ENCODE measurements at regions not wholly inside any gene's neighbourhood (a gene's known extent, or its start where the extent isn't known, plus 50 kb on each side); places are given as distances from the start of the nearest gene placed in this dataset.

GRCh38 chr1:82449506-82450057 is 648.8 kb downstream of the ADGRL2 start:
- CTCF ChIA-PET = no interaction called here
- H3K9me3 Mint-ChIP-seq = peaks cover 0 to 27% (median 5%) of the 10 kb centered on the region in 3 donors
- Histone ChIP-seq H3K36me3 (ENCODE audit: control insufficient read depth in 2 of 2, extremely low read depth in 1 of 2, insufficient read depth in 1 of 2, low read length in 1 of 2) (no peaks in the 10 kb centered on the region), H3K27me3 (replicated peaks in 1 of 2; ENCODE audit: control insufficient read depth in 2 of 2, extremely low read depth in 1 of 2, insufficient read depth in 2 of 2, low read length in 1 of 2) (no peaks in the 10 kb centered on the region), H3K4me3 (ENCODE audit: control insufficient read depth in 1 of 2, extremely low read depth in 1 of 2, low read length in 1 of 2) (no peak overlapping the region), H3K27ac (ENCODE audit: low read length) (no peak overlapping the region), H3K9me3 (no peaks in the 10 kb centered on the region), H3K4me1 (ENCODE audit: control insufficient read depth in 1 of 2, extremely low read depth in 1 of 2, insufficient read depth in 2 of 2, low read length in 2 of 2) (no peaks in the 10 kb centered on the region)
- no peaks in the 10 kb centered on the region for H3K4me1 Mint-ChIP-seq
- no peak for ATAC-seq (replicated peaks in 1 of 4)
- H3K27me3 Mint-ChIP-seq = no peaks in the 10 kb centered on the region
- no peak for DNase-seq
- no peak overlapping the region for H3K4me3 Mint-ChIP-seq
- POLR2A ChIA-PET = no interaction called here
- no peaks in the 10 kb centered on the region for H3K36me3 Mint-ChIP-seq
- no peak overlapping the region for H3K27ac Mint-ChIP-seq
- whole genome bisulfite sequencing (ENCODE audit: insufficient coverage) = 78% methylated on average over 1 of the region's 4 CpGs

DNA sequence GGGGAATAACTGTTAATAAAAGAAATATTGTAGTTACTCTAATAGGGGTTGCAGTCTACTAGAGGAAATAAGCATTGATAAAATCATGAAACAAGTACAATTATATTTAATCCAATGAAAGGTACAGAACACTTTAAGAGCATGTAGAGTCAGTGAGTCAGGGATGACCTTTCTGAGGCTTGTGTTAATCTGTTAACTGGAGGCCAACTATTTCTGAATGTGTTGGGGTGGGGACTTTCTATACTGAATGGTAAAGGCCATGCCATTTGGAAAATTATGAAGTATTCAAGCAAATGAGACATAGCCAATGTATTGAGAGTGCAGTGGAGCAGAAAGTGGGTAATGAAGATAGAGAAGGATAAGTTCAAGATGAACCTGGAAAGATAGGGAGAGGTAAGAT is 646.2 kb downstream of the ADGRL2 start:
- POLR2A ChIA-PET = no interaction called here
- H3K4me1 ChIP-seq (ENCODE audit: control insufficient read depth in 1 of 2, extremely low read depth in 1 of 2, insufficient read depth in 2 of 2, low read length in 2 of 2) = no peaks in the 10 kb centered on the region
- H3K4me1 Mint-ChIP-seq = no peaks in the 10 kb centered on the region
- H3K4me3 ChIP-seq (ENCODE audit: control insufficient read depth in 1 of 2, extremely low read depth in 1 of 2, low read length in 1 of 2) = no peak overlapping the region
- ATAC-seq (replicated peaks in 1 of 4) (no peak), DNase-seq (no peak)
- no peak overlapping the region for H3K27ac Mint-ChIP-seq
- no peak overlapping the region for H3K27ac ChIP-seq (ENCODE audit: low read length)
- CTCF ChIA-PET = no interaction called here
- H3K36me3 ChIP-seq (ENCODE audit: control insufficient read depth in 2 of 2, extremely low read depth in 1 of 2, insufficient read depth in 1 of 2, low read length in 1 of 2) = no peaks in the 10 kb centered on the region
- no peaks in the 10 kb centered on the region for H3K9me3 ChIP-seq
- H3K36me3 Mint-ChIP-seq = no peaks in the 10 kb centered on the region
- no peaks in the 10 kb centered on the region for H3K27me3 Mint-ChIP-seq
- H3K9me3 Mint-ChIP-seq = peaks cover 0 to 10% (median 2%) of the 10 kb centered on the region in 3 donors
- no peaks in the 10 kb centered on the region for H3K27me3 ChIP-seq (replicated peaks in 1 of 2; ENCODE audit: control insufficient read depth in 2 of 2, extremely low read depth in 1 of 2, insufficient read depth in 2 of 2, low read length in 1 of 2)
- H3K4me3 Mint-ChIP-seq = no peak overlapping the region

DNA sequence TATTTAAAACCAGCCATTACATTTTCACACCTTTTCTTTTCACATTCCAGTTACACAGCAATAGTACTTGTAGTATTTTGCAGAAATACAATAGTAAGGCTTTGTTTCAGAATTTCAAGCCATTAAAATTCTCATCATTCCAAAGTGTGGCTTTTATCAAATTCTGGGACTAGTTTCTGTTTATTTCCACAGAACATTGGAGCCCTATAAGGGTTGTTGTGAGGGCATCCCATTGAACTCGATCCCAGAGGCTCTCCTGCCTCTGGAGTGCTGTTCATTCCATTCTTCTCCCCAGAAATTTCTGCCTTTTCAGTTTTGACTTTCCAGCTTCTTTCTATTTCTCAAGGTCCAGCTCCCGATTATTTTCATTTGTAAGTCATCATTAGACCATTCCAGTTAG is 645.5 kb downstream of the ADGRL2 start:
- no peaks in the 10 kb centered on the region for H3K4me1 ChIP-seq (ENCODE audit: control insufficient read depth in 1 of 2, extremely low read depth in 1 of 2, insufficient read depth in 2 of 2, low read length in 2 of 2)
- H3K27ac ChIP-seq (ENCODE audit: low read length) = no peak overlapping the region
- no peak overlapping the region for H3K4me3 ChIP-seq (ENCODE audit: control insufficient read depth in 1 of 2, extremely low read depth in 1 of 2, low read length in 1 of 2)
- ChIA-PET POLR2A (no interaction called here), CTCF (no interaction called here)
- ATAC-seq (replicated peaks in 1 of 4) = no peak
- Mint-ChIP-seq H3K36me3 (no peaks in the 10 kb centered on the region), H3K4me1 (no peaks in the 10 kb centered on the region), H3K9me3 (peaks cover 0 to 3% (median 0%) of the 10 kb centered on the region in 3 donors), H3K27ac (no peak overlapping the region), H3K4me3 (no peak overlapping the region), H3K27me3 (no peaks in the 10 kb centered on the region)
- WGBS (ENCODE audit: insufficient coverage) = no CpG with 5 or more reads among the region's 2 CpGs
- H3K27me3 ChIP-seq (replicated peaks in 1 of 2; ENCODE audit: control insufficient read depth in 2 of 2, extremely low read depth in 1 of 2, insufficient read depth in 2 of 2, low read length in 1 of 2) = no peaks in the 10 kb centered on the region
- no peak for DNase-seq
- no peaks in the 10 kb centered on the region for H3K36me3 ChIP-seq (ENCODE audit: control insufficient read depth in 2 of 2, extremely low read depth in 1 of 2, insufficient read depth in 1 of 2, low read length in 1 of 2)
- H3K9me3 ChIP-seq = no peaks in the 10 kb centered on the region

DNA sequence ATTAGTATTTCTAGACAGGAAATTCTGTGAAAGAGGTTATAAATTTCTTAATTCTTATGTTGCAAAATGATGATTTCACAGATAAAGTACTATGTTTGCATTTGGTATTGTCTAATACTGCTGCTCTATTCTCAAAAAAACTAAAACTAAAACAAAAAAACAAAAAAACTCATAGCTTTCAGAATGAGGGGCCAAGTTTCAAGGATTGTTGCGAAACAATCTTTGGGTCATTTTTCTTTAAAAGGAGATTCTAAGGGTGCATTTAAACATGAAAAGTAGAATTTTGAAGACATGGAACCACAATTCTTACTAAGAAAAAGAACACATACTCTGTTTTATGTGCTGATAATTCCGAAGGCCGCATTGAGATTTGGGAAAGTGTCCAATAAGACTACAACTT is 645.1 kb downstream of the ADGRL2 start:
- ATAC-seq (replicated peaks in 1 of 4) (no peak), DNase-seq (no peak)
- Histone ChIP-seq H3K4me1 (ENCODE audit: control insufficient read depth in 1 of 2, extremely low read depth in 1 of 2, insufficient read depth in 2 of 2, low read length in 2 of 2) (no peaks in the 10 kb centered on the region), H3K27ac (ENCODE audit: low read length) (no peak overlapping the region), H3K27me3 (replicated peaks in 1 of 2; ENCODE audit: control insufficient read depth in 2 of 2, extremely low read depth in 1 of 2, insufficient read depth in 2 of 2, low read length in 1 of 2) (no peaks in the 10 kb centered on the region), H3K36me3 (ENCODE audit: control insufficient read depth in 2 of 2, extremely low read depth in 1 of 2, insufficient read depth in 1 of 2, low read length in 1 of 2) (no peaks in the 10 kb centered on the region), H3K9me3 (no peaks in the 10 kb centered on the region), H3K4me3 (ENCODE audit: control insufficient read depth in 1 of 2, extremely low read depth in 1 of 2, low read length in 1 of 2) (no peak overlapping the region)
- Mint-ChIP-seq H3K4me1 (no peaks in the 10 kb centered on the region), H3K4me3 (no peak overlapping the region), H3K27me3 (no peaks in the 10 kb centered on the region), H3K9me3 (peaks cover 0 to 3% (median 0%) of the 10 kb centered on the region in 3 donors), H3K27ac (no peak overlapping the region), H3K36me3 (no peaks in the 10 kb centered on the region)
- no CpG with 5 or more reads among the region's 3 CpGs for WGBS (ENCODE audit: insufficient coverage)
- CTCF ChIA-PET = no interaction called here
- POLR2A ChIA-PET = no interaction called here

DNA sequence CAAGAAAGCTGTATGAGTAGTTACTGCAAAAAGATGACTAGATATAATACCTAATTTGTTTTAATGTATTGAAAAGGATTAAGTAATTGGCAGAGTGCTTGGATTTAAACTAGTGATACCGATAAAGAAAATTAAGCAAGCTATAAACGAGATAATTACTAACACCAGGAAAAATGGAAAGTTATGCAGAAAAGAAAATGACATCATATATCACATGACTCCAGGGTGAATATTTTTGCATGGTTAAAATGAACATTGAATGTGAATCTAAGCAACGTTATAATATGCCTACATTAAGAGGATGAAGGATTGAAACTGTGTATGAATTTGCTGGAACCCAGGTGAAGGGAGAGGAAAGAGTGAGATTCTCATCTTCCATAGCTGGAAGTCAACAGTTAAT is 644.4 kb downstream of the ADGRL2 start:
- no peaks in the 10 kb centered on the region for H3K4me1 ChIP-seq (ENCODE audit: control insufficient read depth in 1 of 2, extremely low read depth in 1 of 2, insufficient read depth in 2 of 2, low read length in 2 of 2)
- Mint-ChIP-seq H3K9me3 (peaks cover 0 to 2% (median 0%) of the 10 kb centered on the region in 3 donors), H3K4me1 (no peaks in the 10 kb centered on the region), H3K4me3 (no peak overlapping the region), H3K27ac (no peak overlapping the region), H3K27me3 (no peaks in the 10 kb centered on the region), H3K36me3 (no peaks in the 10 kb centered on the region)
- ATAC-seq (replicated peaks in 1 of 4) (no peak), DNase-seq (no peak)
- POLR2A ChIA-PET = interaction anchor here in 1 of 2 donors (0.7 kb wide), 1 partner anchor 310 kb away, joined by 3 read pairs; no protein-coding TSS in a partner anchor
- no CpG with 5 or more reads among the region's 3 CpGs for WGBS (ENCODE audit: insufficient coverage)
- H3K4me3 ChIP-seq (ENCODE audit: control insufficient read depth in 1 of 2, extremely low read depth in 1 of 2, low read length in 1 of 2) = no peak overlapping the region
- H3K9me3 ChIP-seq = no peaks in the 10 kb centered on the region
- H3K27me3 ChIP-seq (replicated peaks in 1 of 2; ENCODE audit: control insufficient read depth in 2 of 2, extremely low read depth in 1 of 2, insufficient read depth in 2 of 2, low read length in 1 of 2) = no peaks in the 10 kb centered on the region
- no peaks in the 10 kb centered on the region for H3K36me3 ChIP-seq (ENCODE audit: control insufficient read depth in 2 of 2, extremely low read depth in 1 of 2, insufficient read depth in 1 of 2, low read length in 1 of 2)
- no peak overlapping the region for H3K27ac ChIP-seq (ENCODE audit: low read length)
- CTCF ChIA-PET = no interaction called here

- no peak overlapping the region for H3K27ac ChIP-seq (ENCODE audit: low read length)
- no peaks in the 10 kb centered on the region for H3K36me3 ChIP-seq (ENCODE audit: control insufficient read depth in 2 of 2, extremely low read depth in 1 of 2, insufficient read depth in 1 of 2, low read length in 1 of 2)
- WGBS (ENCODE audit: insufficient coverage) = 73% methylated on average over 4 of the region's 4 CpGs
- Mint-ChIP-seq H3K4me1 (no peaks in the 10 kb centered on the region), H3K27me3 (no peaks in the 10 kb centered on the region), H3K27ac (no peak overlapping the region), H3K9me3 (peaks cover 0 to 4% (median 3%) of the 10 kb centered on the region in 3 donors), H3K4me3 (no peak overlapping the region), H3K36me3 (no peaks in the 10 kb centered on the region)
- H3K9me3 ChIP-seq = no peaks in the 10 kb centered on the region
- ATAC-seq (replicated peaks in 1 of 4) = no peak
- CTCF ChIA-PET = no interaction called here
- POLR2A ChIA-PET = no interaction called here
- no peaks in the 10 kb centered on the region for H3K4me1 ChIP-seq (ENCODE audit: control insufficient read depth in 1 of 2, extremely low read depth in 1 of 2, insufficient read depth in 2 of 2, low read length in 2 of 2)
- H3K27me3 ChIP-seq (replicated peaks in 1 of 2; ENCODE audit: control insufficient read depth in 2 of 2, extremely low read depth in 1 of 2, insufficient read depth in 2 of 2, low read length in 1 of 2) = no peaks in the 10 kb centered on the region
- H3K4me3 ChIP-seq (ENCODE audit: control insufficient read depth in 1 of 2, extremely low read depth in 1 of 2, low read length in 1 of 2) = no peak overlapping the region
- no peak for DNase-seq
These were observed 640.7 kb downstream of the ADGRL2 start for GRCh38 chr1:82441402-82441801.

- no peaks in the 10 kb centered on the region for H3K4me1 ChIP-seq (ENCODE audit: control insufficient read depth in 1 of 2, extremely low read depth in 1 of 2, insufficient read depth in 2 of 2, low read length in 2 of 2)
- H3K27ac ChIP-seq (ENCODE audit: low read length) = no peak overlapping the region
- Mint-ChIP-seq H3K27me3 (no peaks in the 10 kb centered on the region), H3K4me1 (no peaks in the 10 kb centered on the region), H3K9me3 (peaks cover 0 to 10% (median 2%) of the 10 kb centered on the region in 3 donors), H3K4me3 (no peak overlapping the region), H3K27ac (no peak overlapping the region), H3K36me3 (no peaks in the 10 kb centered on the region)
- H3K36me3 ChIP-seq (ENCODE audit: control insufficient read depth in 2 of 2, extremely low read depth in 1 of 2, insufficient read depth in 1 of 2, low read length in 1 of 2) = no peaks in the 10 kb centered on the region
- no peaks in the 10 kb centered on the region for H3K9me3 ChIP-seq
- CTCF ChIA-PET = no interaction called here
- ATAC-seq (replicated peaks in 1 of 4) (no peak), DNase-seq (no peak)
- H3K27me3 ChIP-seq (replicated peaks in 1 of 2; ENCODE audit: control insufficient read depth in 2 of 2, extremely low read depth in 1 of 2, insufficient read depth in 2 of 2, low read length in 1 of 2) = no peaks in the 10 kb centered on the region
- POLR2A ChIA-PET = no interaction called here
- H3K4me3 ChIP-seq (ENCODE audit: control insufficient read depth in 1 of 2, extremely low read depth in 1 of 2, low read length in 1 of 2) = no peak overlapping the region
These were observed 622.6 kb downstream of the ADGRL2 start for GRCh38 chr1:82423174-82423815.

Data from T-cell (primary cell).